GM21360 (cell line): ENCODE measurements at regions not wholly inside any gene's neighbourhood (a gene's known extent, or its start where the extent isn't known, plus 50 kb on each side); places are given as distances from the start of the nearest gene placed in this dataset.
A peak's percentile ranks its signal among the peaks of the same experiment; 100 is the strongest.
"Not testable (repeated sequence)": the region's sequence is repeated elsewhere in the genome, so short reads cannot be mapped to it uniquely, and the experiment has no call there.

ENCODE experiments used
- ATAC-seq: cut with Tn5 transposase; IDR thresholded peaks from one replicate; pipeline ENCODE4 v1.9.1; 2021; ENCODE audit warnings: mild to moderate bottlenecking, moderate library complexity; ENCODE audit not compliant: unreplicated experiment

GRCh38 chr4:83213640-83214039, 71.0 kb downstream of the COQ2 start:
- no peak for ATAC-seq

DNA sequence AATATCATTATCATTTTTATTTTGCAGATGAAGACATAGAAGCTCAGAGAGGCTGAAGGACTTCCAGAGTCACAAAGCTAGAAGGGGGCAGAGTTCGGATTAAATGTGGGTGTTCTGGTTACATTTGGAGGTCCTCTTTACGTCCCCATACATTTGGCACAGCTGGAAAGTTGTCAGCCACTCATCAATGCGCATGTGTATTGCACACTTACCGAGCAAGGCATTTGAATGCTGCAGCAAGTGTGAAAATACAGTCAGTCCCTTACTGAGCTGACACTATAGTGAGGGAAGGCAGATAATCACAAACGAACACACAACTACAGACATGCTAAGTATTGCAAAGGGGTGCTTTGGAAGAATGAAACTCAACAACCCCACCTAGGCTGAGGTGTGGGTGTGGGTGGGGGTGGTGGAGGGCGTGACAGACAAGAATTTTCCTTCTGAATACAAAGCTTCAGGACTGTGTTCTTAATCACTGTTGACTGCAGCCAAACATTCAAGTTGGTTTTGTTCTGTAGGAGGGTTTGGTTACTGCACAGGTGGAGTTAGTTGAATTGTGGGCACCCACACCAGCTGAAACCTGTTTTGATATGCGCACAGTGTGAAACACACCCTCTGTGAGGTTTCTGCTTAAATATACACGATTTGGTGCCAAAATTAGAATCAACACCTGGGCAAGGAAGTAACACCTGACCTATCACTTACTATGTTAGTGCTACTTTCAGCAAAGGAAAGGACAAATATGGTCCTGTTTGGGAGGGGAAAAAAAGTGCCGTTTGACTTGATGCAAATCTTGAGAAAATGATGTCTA, 72.4 kb downstream of the COQ2 start:
- peak; percentile 77 for ATAC-seq

GRCh38 chr4:83209419-83209818, 75.2 kb downstream of the COQ2 start:
- ATAC-seq, result no peak

- ATAC-seq, result no peak
Observed at GRCh38 chr4:83208371-83209365, 75.9 kb downstream of the COQ2 start.

DNA sequence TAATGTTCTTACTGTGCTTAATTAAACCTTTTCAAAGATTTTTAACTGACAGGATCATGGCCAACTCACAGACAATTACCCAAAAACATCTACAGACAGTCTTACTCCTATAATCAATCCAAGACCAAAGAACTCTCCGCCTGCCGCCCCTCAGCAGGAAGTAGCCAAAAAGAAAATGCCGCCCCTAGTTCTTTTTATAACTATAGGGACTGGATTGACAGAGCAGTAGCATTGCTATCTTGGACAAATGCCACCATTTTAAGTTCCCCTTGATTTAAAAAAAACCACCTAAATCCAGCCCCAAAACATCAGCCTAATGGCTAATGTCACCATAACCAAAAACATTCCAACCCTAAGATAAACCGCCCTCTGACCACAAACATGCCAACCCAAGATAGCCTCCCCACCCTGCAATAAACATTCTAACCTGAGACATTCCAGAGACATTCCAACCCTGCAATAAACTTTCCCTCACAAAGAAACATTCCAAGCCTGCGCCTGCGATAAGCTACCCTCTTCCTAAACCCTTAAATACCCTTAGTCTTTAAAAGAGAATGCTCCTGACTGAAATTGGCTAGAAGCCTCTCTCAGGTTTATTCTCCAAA, 77.0 kb downstream of the COQ2 start:
- no peak for ATAC-seq

DNA sequence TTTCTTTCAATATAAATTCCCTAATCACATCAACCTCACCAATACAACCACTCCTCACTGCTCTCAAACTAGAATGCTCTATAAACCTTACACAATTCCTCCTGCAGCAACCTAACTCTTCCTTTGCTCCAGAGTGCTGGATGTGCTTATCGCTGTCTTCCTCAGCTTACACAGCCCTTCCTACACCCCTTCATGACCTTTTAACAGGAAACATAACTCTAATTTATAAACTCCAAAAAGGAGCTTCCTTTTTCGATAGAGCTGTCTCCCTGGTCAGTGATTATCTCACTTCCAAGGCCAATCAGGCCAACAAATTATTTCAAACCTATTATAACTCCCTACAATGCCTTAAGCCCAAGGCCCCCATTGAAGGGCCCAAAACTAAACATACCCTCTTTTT, 78.8 kb downstream of the COQ2 start:
- ATAC-seq, result no peak

DNA sequence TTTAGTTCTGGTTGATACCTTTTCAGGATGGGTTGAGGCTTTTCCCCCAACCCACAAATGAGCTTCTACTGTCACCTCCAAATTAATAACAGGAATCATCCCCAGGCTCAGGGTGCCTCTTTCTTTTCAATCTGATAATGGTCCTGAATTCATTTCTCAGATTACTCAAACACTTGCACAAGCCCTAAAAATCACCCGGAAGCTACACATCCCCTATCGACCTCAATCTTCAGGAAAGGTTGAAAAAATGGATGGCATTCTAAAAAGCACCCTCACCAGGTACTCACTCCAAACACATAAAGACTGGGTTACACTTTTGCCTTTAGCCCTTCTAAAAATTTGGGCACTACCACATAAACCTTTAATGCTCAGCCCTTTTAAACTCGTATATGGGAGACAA, 79.9 kb downstream of the COQ2 start:
- ATAC-seq, result no peak

DNA sequence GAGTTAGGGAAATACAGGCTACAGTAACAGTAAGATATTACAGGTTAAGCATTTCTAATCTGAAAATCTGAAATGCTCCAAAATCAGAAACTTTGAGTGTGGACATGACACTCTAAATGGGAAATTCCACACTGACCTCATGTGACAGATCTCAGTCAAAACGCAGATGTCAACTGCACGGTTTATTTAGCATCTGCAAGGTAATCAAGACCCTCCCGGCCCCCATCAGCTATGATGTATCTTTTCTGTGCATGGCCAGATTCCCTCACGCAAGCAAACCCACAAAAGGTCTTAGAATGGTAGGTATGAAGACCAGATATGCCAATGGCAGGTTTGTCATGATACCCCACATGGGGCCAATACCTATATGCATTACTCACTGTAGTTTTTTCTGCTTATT, 82.8 kb downstream of the COQ2 start:
- ATAC-seq, result no peak

- no peak for ATAC-seq
Observed at GRCh38 chr4:83197555-83198235, 83.2 kb upstream of the PLAC8 start.

DNA sequence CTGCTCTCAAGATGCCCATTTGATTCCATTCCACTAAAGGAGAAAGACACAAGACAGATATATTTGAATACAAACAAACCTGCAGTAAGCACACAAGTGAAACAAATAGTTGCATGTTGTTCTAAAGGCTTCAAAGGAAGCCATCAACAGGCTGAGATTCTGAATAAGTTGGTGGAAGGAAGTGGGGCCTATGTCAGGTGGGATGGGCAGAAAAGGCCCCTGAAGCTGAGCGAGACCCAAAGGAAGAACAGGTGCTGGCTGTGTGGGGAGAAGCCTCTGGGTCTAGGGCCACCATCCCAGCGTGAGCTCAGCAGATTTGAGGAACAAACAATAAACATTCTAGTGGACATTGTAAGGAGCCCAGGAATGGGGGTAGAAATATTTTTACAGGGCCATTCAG, 82.4 kb upstream of the PLAC8 start:
- no peak for ATAC-seq

DNA sequence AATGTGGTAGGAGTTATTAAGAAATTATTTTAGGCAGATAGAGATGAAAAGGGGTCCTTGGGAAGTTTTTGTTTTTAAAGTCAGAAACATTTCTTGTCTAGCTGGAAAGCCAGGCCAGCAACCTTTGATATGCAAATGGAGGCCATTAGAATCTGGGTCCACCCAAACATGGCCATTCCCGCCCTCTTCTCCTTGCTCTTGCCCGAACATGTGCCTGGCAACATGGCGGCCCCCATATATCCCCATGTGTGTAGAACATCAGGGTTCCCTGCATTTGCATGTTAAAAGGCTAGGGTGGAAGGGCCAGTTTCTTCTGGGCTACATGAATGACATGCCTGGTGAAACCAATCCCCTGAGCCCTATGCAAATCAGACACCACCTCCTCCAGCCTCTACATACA, 80.7 kb upstream of the PLAC8 start:
- ATAC-seq, result no peak

DNA sequence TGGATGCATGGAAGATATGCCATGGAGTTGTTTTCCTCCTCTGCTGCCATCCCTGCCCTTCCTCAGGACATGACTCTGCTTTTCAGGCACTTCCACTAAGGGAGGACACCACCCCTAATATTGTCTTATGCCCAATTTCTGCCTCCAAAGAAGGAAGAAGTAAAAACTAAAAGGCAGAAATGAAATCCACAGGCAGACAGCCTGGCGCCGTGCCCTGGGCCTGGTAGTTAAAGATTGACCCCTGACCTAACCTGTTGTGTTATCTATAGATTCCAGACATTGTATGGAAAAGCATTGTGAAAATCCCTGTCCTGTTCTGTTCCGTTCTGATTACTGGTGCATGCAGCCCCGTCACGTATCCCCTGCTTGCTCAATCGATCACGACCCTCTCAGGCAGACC, 80.1 kb upstream of the PLAC8 start:
- ATAC-seq, result not testable (repeated sequence)

- ATAC-seq, result no peak
Observed at GRCh38 chr4:83192634-83193033, 78.1 kb upstream of the PLAC8 start.

DNA sequence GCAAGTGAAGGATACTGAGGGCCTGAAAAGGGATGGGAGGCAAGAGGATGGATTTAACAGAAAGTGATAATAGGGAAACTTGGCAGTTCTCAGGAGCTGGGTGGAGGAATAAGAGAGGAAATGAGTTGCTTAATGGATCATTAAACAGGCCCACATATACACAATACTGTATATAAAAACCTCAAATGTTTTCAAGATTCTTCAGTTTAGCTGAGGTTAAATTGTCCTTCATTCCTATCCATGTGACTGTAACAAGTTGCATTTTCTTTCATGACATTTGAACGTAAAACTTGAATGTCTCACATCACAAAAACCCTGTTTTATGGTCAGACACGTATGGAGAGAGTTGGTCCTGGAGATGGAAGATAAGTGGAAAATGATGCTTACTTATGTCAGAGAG, 76.5 kb upstream of the PLAC8 start:
- no peak for ATAC-seq

DNA sequence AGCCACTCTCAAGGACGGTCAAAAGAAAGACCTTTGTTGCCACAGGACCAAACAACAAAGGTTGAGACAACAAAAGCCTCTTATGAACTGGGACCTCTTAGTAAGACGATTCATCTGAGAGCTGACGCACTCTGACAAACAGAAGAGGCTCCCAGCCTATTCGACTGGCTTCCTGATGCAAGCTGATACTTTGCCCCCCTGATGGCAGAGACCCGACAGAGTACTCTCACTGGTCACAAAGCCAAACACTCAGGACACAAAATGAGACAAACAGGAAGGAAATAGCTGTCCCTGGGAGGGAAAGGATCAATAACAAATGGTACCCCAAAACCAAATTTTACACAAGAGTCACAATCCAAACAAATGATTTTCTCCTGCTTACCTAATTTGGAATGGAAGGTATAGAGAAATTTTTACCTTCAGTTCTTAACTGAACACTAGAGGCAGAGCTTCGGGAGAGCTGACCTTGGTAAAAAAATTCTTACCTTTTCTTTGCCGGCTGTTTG, 75.2 kb upstream of the PLAC8 start:
- ATAC-seq, result no peak

DNA sequence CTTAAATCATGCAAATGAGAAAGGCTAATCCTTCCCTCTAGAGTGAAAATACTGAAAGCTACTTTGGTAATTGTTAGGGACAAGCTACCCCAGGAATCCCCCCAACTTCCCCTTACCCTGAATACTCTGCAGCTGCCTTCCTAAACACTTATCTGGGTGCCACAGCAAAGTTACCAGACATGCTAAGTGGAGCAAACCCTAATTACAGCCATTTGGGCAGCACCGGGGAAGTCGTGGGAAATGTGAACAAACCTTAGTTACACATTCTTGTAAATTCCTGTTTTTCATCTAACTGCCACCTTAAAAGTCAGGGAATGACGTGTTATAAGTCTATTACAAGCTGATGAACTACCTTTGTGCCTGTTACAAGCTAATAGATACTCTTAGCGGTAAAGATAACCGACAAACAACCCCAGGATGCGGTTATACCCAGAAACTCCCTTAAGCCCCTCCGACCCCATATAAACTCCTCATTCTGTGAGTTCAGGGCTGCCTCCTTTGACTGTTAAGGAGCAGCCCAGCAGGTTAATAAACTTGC, 66.0 kb upstream of the PLAC8 start:
- no peak for ATAC-seq

- ATAC-seq, result no peak
Observed at GRCh38 chr4:83179205-83179604, 64.7 kb upstream of the PLAC8 start.

DNA sequence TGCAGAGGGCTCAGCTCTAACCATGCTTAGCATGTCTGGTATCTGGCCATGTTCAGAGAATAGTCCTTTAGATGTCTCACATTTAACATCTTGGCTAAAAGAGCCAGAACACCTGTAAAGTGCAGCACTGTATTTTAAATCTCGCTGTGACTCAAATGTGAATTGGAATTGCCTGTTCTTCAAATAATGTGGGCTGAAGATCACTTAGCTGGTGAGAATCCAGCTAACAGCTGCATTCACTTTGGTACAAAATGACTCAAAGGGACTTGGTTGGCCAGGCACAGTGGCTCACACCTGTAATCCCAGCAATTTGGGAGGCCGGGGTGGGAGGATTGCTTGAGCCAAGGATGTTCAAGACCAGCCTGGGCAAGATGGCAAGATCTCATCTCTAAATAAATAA, 63.5 kb upstream of the PLAC8 start:
- no peak for ATAC-seq

- no peak for ATAC-seq
Observed at GRCh38 chr4:83177182-83177581, 62.7 kb upstream of the PLAC8 start.

DNA sequence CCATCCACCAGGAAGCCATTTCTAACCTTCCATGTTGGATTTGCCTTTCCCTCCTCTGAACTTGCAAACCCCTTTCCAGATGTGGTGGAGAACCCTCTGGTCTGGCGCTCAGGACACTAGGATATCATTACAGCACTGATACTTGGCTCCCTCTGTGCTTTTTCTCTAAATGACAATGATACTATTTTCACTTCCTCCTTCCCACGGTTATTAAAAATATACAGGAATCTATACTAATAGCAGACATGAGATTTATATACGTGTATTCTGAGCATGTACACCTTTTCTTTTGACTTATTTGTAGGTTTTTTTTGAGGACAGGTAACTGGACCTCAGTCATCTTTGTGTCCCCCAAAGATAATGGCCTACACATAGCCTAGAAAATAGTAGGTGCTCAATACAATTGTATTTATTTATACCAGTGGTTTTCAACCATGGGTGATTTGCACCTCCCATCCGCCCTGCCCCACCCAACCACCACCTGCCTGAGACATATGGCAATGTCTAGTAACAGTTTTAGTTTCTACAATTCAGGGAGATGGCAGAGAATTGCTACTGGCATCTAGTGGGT, 60.4 kb upstream of the PLAC8 start:
- peak; percentile 64 for ATAC-seq
